Body of pancreas (tissue), 4 donors: ENCODE measurements at regions not wholly inside any gene's neighbourhood (a gene's known extent, or its start where the extent isn't known, plus 50 kb on each side); places are given as distances from the start of the nearest gene placed in this dataset.

Experiments
- POLR2A ChIP-seq, 3 donors: fragments of 450-650 bp; IDR thresholded peaks; one replicate each; pipeline ENCODE4 v1.6.1; 2016; ENCODE audit warnings: antibody characterized with exemption in 3 of 3, mild to moderate bottlenecking in 2 of 3
- TF ChIP-seq, protein P1 (sequence below), 7 experiments: fragments of 450-650 bp in 4 of 7; fragments of 200-600 bp in 3 of 7; sonication (generic) in 3 of 7; IDR thresholded peaks; one replicate each; pipeline ENCODE4 v1.5.1; 2016 to 2019; ENCODE audit warnings: antibody characterized with exemption in 7 of 7

DNA sequence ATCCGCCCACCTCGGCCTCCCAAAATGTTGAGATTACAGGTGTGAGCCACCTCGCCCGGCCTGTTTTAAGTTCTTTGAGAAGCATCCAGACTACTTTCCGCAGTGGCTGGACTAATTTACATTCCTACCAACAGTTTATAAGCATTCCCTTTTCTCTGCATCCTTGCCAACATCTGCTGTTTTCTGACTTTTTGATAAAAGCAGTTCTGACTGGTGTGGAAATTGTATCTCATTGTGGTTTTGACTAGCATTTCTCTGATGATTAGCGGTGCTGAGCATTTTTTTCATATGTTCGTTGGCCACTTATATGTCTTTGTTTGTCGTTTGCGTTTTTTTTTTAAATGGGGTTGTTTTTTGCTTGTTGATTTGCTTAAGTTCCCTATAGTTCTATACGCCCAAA, 208.4 kb upstream of the DPPA4 start:
- TF ChIP-seq POLR2A (IDR thresholded peaks at IDR 0.05): no peak
- TF ChIP-seq, protein P1, sequence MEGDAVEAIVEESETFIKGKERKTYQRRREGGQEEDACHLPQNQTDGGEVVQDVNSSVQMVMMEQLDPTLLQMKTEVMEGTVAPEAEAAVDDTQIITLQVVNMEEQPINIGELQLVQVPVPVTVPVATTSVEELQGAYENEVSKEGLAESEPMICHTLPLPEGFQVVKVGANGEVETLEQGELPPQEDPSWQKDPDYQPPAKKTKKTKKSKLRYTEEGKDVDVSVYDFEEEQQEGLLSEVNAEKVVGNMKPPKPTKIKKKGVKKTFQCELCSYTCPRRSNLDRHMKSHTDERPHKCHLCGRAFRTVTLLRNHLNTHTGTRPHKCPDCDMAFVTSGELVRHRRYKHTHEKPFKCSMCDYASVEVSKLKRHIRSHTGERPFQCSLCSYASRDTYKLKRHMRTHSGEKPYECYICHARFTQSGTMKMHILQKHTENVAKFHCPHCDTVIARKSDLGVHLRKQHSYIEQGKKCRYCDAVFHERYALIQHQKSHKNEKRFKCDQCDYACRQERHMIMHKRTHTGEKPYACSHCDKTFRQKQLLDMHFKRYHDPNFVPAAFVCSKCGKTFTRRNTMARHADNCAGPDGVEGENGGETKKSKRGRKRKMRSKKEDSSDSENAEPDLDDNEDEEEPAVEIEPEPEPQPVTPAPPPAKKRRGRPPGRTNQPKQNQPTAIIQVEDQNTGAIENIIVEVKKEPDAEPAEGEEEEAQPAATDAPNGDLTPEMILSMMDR (IDR thresholded peaks at IDR 0.05): no peak
